HG03354 (cell line): ENCODE measurements at regions not wholly inside any gene's neighbourhood (a gene's known extent, or its start where the extent isn't known, plus 50 kb on each side); places are given as distances from the start of the nearest gene placed in this dataset.

ENCODE experiments used
- ATAC-seq: cut with Tn5 transposase; IDR thresholded peaks from one replicate; pipeline ENCODE4 v1.9.1; 2021; ENCODE audit warnings: mild to moderate bottlenecking; ENCODE audit not compliant: unreplicated experiment, poor library complexity, severe bottlenecking

- peak; percentile 57 for ATAC-seq
Observed at GRCh38 chr2:57510704-57511103, 535.9 kb upstream of the VRK2 start.

- ATAC-seq, result no peak
Observed at GRCh38 chr2:57515366-57515765, 531.2 kb upstream of the VRK2 start.

- ATAC-seq, result peak; percentile 98
Observed at GRCh38 chr2:57516698-57517340, 529.8 kb upstream of the VRK2 start.

GRCh38 chr2:57523304-57523703 lies 523.3 kb upstream of the VRK2 start:
- ATAC-seq, result no peak

GRCh38 chr2:57527685-57528084 lies 518.9 kb upstream of the VRK2 start:
- ATAC-seq, result no peak

GRCh38 chr2:57528499-57528898 lies 518.1 kb upstream of the VRK2 start:
- ATAC-seq, result no peak

GRCh38 chr2:57534358-57534757 lies 512.2 kb upstream of the VRK2 start:
- ATAC-seq, result no peak

GRCh38 chr2:57536535-57537231 lies 509.9 kb upstream of the VRK2 start:
- peak; percentile 51 for ATAC-seq

- no peak for ATAC-seq
Observed at GRCh38 chr2:57539761-57540160, 506.8 kb upstream of the VRK2 start.

GRCh38 chr2:57542081-57542480 lies 504.5 kb upstream of the VRK2 start:
- ATAC-seq, result no peak

- ATAC-seq, result no peak
Observed at GRCh38 chr2:57543211-57543610, 503.4 kb upstream of the VRK2 start.

- no peak for ATAC-seq
Observed at GRCh38 chr2:57544624-57545023, 502.0 kb upstream of the VRK2 start.

- ATAC-seq, result no peak
Observed at GRCh38 chr2:57546478-57546877, 500.1 kb upstream of the VRK2 start.

GRCh38 chr2:57549642-57550102 lies 496.9 kb upstream of the VRK2 start:
- ATAC-seq, result peak; percentile 78

- ATAC-seq, result no peak
Observed at GRCh38 chr2:57550912-57551311, 495.7 kb upstream of the VRK2 start.

GRCh38 chr2:57552885-57553284 lies 493.7 kb upstream of the VRK2 start:
- ATAC-seq, result no peak

- ATAC-seq, result no peak
Observed at GRCh38 chr2:57554348-57554747, 492.3 kb upstream of the VRK2 start.

GRCh38 chr2:57558312-57558711 lies 488.3 kb upstream of the VRK2 start:
- no peak for ATAC-seq

- no peak for ATAC-seq
Observed at GRCh38 chr2:57562495-57562894, 484.1 kb upstream of the VRK2 start.

- ATAC-seq, result no peak
Observed at GRCh38 chr2:57563015-57563414, 483.6 kb upstream of the VRK2 start.

GRCh38 chr2:57567245-57567644 lies 479.4 kb upstream of the VRK2 start:
- no peak for ATAC-seq
